ENCODE measurements at regions not wholly inside any gene's neighbourhood (a gene's known extent, or its start where the extent isn't known, plus 50 kb on each side); places are given as distances from the start of the nearest gene placed in this dataset.

DNA sequence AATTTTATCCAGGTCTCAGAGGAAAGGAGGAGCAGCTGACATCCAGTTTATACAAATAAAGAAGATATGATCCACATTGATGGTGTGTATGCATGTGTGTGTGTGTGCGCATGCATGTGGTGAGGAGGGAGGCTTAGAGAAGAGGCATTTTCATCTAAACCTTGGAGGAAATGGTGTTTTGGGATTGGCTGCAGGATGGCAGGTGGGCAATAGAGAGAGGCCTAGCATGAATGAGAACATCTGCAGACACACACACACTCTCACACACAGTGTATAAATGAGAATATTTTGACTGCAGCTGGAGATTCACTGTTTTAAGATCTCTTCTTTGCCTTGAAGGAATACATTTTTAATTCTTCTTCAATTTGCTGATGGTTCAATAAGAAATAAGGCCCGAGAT, 61.7 kb upstream of the TMEM17 start:
- TF ChIP-seq GATA2 (IDR thresholded peaks at IDR 0.05; ENCODE audit: low read depth, low read length), result no peak
- no peak for TF ChIP-seq GATA3 (IDR thresholded peaks at IDR 0.05; ENCODE audit: low read depth, low read length)
